ENCODE measurements at regions not wholly inside any gene's neighbourhood (a gene's known extent, or its start where the extent isn't known, plus 50 kb on each side); places are given as distances from the start of the nearest gene placed in this dataset.

- TF ChIP-seq, protein P1, sequence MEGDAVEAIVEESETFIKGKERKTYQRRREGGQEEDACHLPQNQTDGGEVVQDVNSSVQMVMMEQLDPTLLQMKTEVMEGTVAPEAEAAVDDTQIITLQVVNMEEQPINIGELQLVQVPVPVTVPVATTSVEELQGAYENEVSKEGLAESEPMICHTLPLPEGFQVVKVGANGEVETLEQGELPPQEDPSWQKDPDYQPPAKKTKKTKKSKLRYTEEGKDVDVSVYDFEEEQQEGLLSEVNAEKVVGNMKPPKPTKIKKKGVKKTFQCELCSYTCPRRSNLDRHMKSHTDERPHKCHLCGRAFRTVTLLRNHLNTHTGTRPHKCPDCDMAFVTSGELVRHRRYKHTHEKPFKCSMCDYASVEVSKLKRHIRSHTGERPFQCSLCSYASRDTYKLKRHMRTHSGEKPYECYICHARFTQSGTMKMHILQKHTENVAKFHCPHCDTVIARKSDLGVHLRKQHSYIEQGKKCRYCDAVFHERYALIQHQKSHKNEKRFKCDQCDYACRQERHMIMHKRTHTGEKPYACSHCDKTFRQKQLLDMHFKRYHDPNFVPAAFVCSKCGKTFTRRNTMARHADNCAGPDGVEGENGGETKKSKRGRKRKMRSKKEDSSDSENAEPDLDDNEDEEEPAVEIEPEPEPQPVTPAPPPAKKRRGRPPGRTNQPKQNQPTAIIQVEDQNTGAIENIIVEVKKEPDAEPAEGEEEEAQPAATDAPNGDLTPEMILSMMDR (conservative IDR thresholded peaks at IDR 0.05; ENCODE audit: low read depth, low read length): no peak
- H3K4me1 ChIP-seq (ENCODE audit: low read depth, poor library complexity, severe bottlenecking): no peaks in the 10 kb centered on the region
Measured at GRCh38 chr7:54060643-54061042, 481.5 kb upstream of the VSTM2A start.

DNA sequence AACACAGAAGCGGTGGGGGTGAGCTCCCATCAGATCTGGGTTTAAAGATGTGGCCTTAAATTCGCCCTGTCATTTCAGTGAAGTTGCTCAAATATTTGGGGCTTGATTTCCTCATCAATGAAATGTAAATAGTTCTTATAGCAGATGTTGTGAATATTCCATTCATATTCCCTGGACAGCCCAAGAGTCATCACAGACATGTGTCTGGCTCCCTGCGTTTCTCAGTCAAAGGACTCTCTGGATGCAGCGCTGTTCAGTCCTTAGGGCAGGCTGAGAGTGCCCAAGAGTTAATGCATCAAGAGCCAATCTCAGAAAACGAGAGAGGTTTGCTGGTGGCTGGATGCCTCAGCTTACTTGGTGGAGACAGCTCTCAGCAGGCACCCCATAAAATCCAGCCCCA, 475.5 kb upstream of the VSTM2A start:
- TF ChIP-seq, protein P1 (conservative IDR thresholded peaks at IDR 0.05; ENCODE audit: low read depth, low read length): no peak
- no peaks in the 10 kb centered on the region for H3K36me3 ChIP-seq (ENCODE audit: insufficient read depth)
- no peaks in the 10 kb centered on the region for H3K79me2 ChIP-seq (ENCODE audit: insufficient read depth, low read depth)
- H3K4me1 ChIP-seq (ENCODE audit: low read depth, poor library complexity, severe bottlenecking): no peaks in the 10 kb centered on the region
- H3K27me3 ChIP-seq (ENCODE audit: insufficient read depth, low read depth): no peaks in the 10 kb centered on the region
- no peak overlapping the region for H2AFZ ChIP-seq (ENCODE audit: low read depth)
- H3K27ac ChIP-seq: no peak overlapping the region
- no peak overlapping the region for H3K4me2 ChIP-seq
- H3K4me3 ChIP-seq (IDR thresholded peaks at IDR 0.05; ENCODE audit: insufficient read depth, low read depth, low read length): no peak overlapping the region
- H4K20me1 ChIP-seq (ENCODE audit: insufficient read depth): no peaks in the 10 kb centered on the region
- no peak overlapping the region for H3K9ac ChIP-seq

More at GRCh38 chr7:54060643-54061042, 481.5 kb upstream of the VSTM2A start:
- no peaks in the 10 kb centered on the region for H3K27me3 ChIP-seq (ENCODE audit: insufficient read depth, low read depth)
- H3K79me2 ChIP-seq (ENCODE audit: insufficient read depth, low read depth): no peaks in the 10 kb centered on the region
- H3K27ac ChIP-seq: no peak overlapping the region
- H3K36me3 ChIP-seq (ENCODE audit: insufficient read depth): no peaks in the 10 kb centered on the region
- H3K9ac ChIP-seq: no peak overlapping the region
- no peak overlapping the region for H3K4me2 ChIP-seq
- no peaks in the 10 kb centered on the region for H4K20me1 ChIP-seq (ENCODE audit: insufficient read depth)
- no peak overlapping the region for H3K4me3 ChIP-seq (IDR thresholded peaks at IDR 0.05; ENCODE audit: insufficient read depth, low read depth, low read length)
- no peak overlapping the region for H2AFZ ChIP-seq (ENCODE audit: low read depth)

DNA sequence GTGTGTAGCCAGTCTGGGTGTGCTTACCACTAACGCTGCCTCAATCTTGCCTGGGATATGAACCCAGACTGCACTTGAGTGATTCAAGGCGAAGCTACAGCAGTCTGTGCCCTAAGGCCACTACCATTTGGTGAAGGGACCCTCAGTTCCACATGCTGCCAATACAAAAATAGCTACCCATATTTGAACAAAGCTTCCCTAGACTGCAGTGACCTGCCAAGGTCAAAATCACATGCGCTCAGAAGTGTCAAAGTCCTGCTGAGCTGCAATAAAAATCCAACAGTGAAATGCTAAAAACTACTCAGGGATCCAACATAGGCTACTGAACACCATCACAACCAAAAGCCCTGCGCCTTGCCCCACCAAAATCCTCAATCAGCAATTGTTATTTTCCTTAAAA, 472.3 kb upstream of the VSTM2A start:
- H3K79me2 ChIP-seq (ENCODE audit: insufficient read depth, low read depth): no peaks in the 10 kb centered on the region
- TF ChIP-seq, protein P1 (conservative IDR thresholded peaks at IDR 0.05; ENCODE audit: low read depth, low read length): no peak
- H4K20me1 ChIP-seq (ENCODE audit: insufficient read depth): no peaks in the 10 kb centered on the region
- no peak overlapping the region for H3K4me2 ChIP-seq
- H3K27me3 ChIP-seq (ENCODE audit: insufficient read depth, low read depth): no peaks in the 10 kb centered on the region
- H3K4me3 ChIP-seq (IDR thresholded peaks at IDR 0.05; ENCODE audit: insufficient read depth, low read depth, low read length): no peak overlapping the region
- no peaks in the 10 kb centered on the region for H3K36me3 ChIP-seq (ENCODE audit: insufficient read depth)
- no peaks in the 10 kb centered on the region for H3K4me1 ChIP-seq (ENCODE audit: low read depth, poor library complexity, severe bottlenecking)
- no peak overlapping the region for H3K9ac ChIP-seq
- no peak overlapping the region for H2AFZ ChIP-seq (ENCODE audit: low read depth)
- no peak overlapping the region for H3K27ac ChIP-seq

DNA sequence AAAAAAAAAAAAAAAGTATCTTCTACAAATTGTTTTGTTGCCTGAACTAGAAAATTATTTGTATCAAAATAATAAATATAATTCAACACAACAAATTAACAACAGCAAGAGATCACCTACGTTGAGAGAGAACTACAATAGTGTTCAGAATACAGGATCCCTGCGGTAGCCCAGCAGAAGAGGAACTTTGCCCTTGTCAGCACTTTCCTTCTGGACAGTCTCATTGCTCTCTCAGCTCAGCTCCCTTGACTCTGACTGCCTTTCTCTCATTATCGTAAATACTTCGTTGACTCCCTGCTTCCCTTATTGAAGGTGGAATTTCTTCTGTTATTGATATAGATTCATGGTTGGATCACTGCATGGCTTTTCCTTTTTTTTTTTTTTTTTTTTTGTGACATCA, 469.5 kb upstream of the VSTM2A start:
- Histone ChIP-seq H4K20me1 (ENCODE audit: insufficient read depth) (no peaks in the 10 kb centered on the region), H3K36me3 (ENCODE audit: insufficient read depth) (no peaks in the 10 kb centered on the region), H3K27ac (no peak overlapping the region), H3K4me3 (IDR thresholded peaks at IDR 0.05; ENCODE audit: insufficient read depth, low read depth, low read length) (no peak overlapping the region), H3K4me1 (ENCODE audit: low read depth, poor library complexity, severe bottlenecking) (no peaks in the 10 kb centered on the region), H3K4me2 (no peak overlapping the region), H2AFZ (ENCODE audit: low read depth) (no peak overlapping the region), H3K9ac (no peak overlapping the region), H3K79me2 (ENCODE audit: insufficient read depth, low read depth) (no peaks in the 10 kb centered on the region), H3K27me3 (ENCODE audit: insufficient read depth, low read depth) (no peaks in the 10 kb centered on the region)
- TF ChIP-seq, protein P1 (conservative IDR thresholded peaks at IDR 0.05; ENCODE audit: low read depth, low read length): no peak

Data from KMS-11 (cell line).